NCI-H187 (cell line): ENCODE measurements at regions not wholly inside any gene's neighbourhood (a gene's known extent, or its start where the extent isn't known, plus 50 kb on each side); places are given as distances from the start of the nearest gene placed in this dataset.

ENCODE experiments used
- DNase-seq, 2 experiments: peaks; one replicate each; lab custom pipeline; 2025; lab: John Stamatoyannopoulos, UW

DNA sequence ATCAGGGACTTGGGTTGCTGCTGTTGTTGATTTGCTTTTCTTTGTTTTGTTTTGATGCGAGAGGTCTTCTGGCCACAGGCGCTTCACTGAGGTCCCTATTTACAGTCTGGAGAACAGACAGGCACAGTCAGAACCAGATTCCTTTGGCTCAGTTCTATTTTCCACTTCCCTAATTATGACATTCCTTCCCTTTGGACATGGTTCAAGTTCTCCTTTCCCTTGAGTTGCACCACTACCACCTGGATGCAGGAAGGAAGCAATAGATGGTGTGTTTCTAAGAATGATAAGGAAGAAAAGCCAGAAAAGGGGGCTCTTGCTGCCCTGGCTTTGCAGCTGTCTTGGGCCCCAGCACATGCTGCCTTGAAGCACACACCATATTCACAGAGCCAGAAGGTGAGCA is 160.6 kb downstream of the MAF start:
- DNase-seq = no peak

DNA sequence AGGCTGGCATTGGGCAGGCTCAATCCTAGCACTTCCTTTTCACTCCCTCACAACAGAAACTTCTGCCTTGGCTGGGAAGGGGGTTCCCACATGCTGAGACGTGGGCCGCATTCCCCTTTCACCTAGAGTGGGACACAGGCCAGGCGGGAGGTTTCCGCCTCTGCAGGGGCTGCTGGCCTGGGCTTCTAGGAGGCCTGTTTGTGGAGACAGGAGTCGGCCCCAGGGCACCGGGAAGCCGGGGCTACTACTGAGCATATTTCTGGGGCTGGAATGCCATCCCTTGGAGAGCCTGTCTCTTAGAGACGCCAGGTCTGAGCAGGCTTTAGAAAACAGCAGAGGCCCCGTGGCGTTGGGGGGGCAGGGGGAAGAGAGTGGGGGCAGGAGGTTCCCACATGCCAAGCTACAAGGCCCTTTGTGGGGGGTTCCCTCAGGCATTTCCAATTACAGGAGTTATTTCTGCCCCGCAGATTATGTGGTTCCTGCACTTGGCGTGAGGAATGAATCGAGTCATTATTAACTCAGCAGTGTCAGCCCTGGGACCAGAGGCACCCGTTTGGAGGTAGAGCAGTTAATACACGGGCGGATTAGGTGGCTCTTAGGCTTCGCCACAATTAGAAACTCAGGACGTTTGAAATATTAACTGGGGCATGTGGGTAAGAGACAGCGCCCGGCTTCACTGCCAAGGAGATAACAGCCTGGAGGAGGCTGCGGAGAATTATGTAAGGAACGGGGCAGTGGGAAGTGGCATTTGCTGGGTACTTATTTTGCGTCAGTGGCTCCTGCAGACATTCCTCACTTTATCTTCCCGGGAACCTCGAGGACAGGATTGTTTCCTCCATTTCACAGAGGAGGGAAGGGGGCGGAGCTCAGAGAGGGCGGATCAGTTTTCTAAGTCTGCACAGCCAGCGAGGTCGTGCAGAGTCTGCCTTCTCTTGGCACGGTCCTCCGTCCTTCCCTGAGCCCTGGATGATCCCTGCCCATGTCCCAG is 162.5 kb downstream of the MAF start:
- no peak for DNase-seq

DNA sequence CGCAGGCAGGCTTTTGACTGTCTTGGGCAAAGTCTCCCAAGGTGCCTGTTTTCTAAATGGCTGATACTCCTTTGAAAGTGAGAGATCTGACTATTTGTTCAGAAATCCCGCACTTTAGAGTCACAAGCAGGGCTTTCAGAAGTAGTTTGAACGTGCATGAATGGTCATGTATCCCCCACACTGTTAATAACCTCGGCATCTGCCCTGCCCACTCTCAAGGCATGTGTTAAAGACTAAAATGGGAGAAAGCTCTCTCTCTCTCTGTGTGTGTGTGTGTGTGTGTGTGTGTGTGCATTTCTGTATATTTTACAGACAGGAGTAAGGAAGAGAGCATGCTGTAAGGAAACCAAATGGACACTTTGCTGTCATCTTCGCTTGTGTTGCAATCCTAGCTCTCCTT is 163.7 kb downstream of the MAF start:
- no peak for DNase-seq

DNA sequence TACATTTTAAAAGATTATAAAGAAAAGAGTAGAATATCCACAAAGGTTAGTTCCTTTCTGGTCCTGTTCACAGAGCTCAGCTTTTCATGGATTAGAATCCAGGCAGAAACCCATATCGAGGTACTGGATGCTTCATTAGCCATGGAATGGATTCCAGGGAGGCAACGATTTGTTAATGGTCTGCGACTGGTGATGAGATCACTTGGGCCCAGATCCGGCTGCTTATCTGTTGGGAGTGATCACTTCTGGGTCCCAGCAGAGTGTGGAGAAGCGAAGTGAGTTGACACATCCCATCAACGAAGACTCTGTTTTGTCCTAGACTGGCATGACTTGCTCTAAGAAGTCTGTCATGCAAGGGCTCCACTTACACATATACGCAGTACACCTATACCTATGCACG is 165.8 kb downstream of the MAF start:
- no peak for DNase-seq

DNA sequence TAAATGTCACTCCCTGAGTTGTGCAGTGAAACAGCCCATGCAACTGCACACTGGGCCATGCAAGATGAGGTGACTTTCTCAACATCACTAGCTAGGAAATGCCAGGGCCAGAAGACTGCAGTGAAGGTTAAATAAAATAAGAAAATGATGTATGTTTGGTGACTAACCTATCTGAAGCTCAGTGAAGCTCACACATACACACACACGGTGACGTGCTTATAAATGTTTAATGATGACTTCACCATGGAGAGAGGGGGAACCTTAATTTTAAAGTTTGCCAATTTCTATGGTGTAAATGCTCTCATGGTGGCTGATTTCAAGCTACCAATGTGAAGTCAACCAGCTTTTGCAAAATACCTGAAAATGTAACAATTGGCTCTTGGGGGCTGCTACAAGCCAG is 166.4 kb downstream of the MAF start:
- no peak for DNase-seq

DNA sequence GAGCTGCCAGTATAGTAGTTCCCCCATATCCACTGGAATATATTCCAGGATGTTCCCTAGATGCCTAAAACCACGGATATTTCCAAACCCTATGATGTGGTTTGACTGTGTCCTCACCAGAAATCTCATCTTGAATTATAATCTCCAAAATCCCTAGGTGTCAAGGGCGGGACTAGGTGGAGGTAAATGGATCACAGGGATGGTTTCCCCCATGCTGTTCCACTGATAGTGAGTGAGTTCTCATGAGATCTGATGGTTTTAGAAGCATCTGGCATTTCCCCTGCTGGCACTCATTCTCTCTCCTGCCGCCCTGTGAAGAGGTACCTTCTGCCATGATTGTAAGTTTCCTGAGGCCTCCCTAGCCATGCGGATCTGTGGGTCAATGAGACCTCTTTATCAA is 168.6 kb downstream of the MAF start:
- DNase-seq = no peak

DNA sequence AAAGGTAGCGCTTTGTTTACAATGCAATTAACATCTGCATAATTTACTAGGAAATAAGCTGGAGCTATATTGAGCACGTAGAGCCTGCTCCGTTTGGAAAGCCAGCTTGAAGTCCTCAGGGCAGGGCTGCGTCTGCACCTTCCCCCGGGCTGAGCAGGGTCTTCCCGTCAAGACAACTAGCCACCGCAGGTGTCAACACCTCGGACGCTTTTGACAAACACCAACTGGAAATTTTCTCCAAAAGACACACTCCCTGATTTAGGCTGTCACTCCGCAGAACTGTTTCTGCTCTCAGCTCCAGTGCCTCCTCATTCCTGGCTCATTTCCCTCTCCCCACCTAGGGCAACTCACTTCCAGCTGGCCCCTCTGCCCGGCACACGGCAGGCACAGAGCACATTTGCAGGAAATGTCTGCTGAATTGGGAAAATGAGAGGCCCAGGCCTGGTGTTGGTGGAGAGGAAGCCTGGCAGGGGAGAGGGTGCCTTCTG is 170.3 kb downstream of the MAF start:
- no peak for DNase-seq

DNA sequence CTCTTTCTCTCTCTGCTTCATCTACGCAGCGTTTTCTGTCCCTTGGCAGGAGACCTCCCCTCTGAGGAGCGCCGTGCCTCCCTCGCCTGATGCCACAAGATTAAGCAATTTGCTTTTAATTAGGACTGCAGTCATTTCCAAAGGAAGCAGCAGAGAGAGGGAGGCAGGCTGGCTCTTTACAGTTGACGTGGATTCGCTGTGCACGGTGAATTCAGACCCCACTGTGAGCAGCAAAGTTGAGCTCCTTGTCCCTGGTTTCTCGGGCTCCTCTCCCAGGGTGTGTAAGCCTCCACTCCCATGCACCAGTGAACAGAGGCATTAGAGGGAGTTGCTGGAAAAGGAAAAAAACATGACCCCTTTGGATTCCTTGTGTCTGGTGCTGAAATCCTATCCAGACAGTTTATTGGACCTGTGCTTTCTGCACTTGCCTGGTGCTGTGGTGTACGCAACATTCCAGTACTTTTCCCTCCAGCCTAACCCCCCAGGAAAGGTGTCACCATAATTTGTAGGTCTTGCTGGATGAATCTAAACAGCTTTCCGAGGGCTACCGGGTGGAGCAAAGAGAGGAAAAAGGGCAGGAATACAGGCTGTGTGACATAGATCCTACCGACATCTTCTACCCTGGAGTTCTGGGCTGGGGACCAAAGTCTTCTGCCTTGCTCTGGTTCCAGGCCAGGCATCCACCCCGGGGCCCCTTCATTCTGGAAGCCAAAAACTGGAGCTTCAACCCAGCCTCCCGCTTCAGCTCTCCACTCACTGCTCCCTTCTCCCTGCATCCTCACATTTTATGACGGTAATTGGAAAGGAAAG is 171.0 kb downstream of the MAF start:
- no peak for DNase-seq

DNA sequence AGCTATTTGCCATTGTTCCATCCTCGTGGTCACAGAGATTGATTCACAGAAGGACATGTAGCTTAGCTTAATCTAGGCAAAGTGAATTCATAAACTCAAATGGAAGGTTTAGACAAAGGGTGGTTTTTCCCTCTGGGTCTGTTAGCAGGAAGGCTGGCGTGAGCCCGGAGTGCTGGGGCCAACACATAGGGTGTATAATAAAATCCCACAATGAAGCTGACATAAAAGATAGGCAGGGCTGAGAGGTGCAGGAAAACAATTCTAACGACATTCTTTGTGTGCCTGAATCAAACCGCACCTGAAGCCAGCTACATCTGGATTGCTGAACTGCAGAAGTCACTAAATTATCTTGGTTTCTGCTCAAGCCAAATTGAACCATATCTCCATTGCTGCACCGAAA is 173.9 kb downstream of the MAF start:
- no peak for DNase-seq

DNA sequence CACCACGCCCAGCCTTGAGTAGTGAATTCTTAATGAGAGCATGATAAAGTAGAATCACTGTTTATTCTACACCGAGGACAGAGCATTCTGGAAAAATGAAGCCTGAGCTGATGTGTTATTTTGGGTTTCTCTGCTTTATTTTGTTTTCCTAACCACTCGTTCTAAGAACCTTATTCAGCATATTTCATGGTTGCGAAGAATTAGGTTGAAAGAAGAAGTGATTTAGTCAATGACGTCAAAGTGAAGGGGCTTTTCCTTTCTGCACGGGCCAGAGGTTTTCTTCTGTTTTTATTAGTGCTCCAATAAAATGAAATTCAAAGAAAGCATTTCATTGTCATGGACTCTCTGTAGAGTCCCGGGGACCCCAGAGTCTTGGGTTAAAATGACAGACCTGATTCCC is 178.5 kb downstream of the MAF start:
- no peak for DNase-seq

DNA sequence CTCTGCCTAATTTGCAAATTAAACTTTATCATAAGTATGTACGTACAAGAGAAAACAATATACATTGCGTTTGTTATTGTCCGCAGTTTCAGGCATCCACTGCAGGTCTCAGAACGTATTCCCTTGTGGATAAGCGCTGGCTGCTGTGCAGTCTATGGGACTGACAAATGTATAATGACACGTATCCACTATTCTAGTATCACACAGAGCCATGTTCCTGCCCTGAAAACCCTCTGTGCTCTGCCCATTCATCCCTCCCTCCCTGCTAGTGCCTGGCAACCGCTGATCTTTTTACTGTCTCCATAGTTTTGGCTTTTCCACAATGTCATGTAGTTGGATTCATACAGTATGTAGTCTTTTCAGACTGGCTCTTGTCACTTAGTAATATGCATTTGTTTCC is 179.4 kb downstream of the MAF start:
- no peak for DNase-seq

DNA sequence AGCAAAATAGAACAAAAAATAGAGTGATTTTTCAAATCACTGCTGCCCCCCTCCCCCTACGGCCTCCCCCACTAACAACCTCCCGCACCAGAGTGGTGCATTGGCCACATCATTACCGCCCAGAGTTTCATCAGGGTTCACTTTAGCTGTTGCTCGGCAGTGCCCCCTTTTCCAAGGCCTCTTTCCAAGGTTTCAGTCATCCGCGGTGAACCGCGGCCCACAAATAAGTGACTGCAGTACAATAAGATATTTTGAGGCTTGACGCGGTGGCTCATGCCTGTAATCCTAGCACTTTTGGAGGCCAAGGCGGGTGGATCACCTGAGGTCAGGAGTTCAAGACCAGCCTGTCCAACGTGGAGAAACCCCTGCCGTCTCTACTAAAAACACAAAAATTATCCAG is 180.0 kb downstream of the MAF start:
- DNase-seq = no peak

DNA sequence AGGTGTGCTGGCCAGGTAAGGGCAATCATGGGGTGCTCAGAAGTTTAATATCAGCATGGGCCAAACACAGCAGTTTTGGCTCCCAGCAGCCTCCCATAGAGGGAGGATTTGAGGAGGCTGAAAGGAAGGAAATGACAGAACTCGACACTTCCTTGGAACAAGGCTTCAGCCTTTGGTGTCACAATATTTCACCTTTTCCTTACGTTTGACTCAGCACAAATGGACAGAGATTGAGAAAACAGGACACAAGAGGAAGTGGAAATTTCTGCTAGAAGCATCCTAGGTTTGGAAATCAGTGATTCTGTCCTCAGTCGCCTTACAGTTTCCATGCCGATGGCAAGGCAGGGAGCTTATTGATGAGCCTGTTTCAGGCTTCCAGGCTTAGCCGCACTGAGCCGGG is 181.4 kb downstream of the MAF start:
- no peak for DNase-seq

DNA sequence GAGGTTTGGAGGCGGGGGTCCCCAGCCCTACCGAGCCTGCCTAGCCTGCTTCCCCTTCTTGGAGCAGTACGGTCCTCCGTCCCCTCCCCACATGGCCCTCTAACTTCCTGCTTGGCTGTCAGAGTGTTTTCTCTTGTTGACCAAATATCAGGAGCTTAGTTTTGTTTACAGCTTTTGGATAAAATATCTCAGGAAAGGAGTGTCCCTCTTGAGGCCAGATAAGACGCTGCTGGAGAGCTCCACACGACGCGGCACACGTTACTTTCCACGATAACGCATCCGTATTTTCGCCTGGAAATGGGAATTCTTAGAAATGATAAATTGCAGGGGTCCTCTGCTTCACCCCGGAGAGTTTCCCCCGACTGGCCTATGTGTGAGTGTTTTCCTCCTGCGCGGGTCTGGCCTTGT is 182.9 kb downstream of the MAF start:
- DNase-seq = no peak

DNA sequence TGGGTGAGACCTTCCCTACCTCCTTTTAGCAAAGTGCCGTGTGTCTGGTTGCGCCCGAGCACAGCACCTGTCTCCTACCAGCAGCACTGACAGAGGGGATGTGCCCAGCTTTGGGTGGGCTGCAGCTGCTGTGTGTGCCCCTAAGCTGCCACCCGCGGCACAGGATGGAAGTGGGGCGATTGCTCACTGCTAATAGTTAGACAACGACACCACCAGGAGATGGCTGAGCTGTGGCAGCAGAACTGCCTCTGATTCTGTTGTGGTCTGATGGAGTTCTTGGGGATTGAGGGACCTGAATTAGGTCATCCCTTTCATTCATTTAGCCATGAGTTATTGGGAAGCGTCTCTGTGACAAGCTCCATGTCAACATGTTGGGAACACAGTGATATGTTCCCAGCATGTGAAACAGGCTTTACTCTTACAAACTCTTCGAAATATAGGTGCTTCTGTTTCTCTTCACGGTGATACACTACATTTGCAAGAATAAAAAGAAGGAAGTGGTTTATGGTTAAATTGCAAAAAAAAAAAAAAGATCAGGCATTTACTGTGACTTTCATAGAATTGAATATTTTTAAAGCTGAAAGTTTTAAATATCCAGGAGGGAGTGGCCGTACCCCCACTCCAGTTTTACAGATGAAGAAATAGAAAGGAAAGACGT is 184.4 kb downstream of the MAF start:
- no peak for DNase-seq

DNA sequence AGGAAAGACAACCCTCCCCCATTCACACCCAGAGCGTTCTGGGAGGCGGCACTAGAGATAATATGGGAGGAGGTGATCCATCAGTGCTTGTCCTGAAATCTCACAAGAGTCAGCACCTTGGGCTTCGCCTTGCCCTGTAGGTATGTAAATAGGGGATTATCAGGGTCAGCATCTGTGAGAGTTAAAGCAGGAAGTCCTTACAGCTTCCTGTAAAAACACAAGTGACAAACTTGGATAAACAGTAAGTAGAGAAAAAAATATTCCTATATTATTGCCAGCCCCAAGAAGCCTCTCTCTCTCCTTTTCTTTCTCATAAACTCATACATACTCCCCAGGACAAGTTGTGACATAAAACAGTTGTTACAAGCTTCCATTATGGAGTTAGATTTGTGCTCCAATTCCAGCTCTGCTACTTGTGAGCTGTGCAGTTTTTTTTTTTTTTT is 187.7 kb downstream of the MAF start:
- no peak for DNase-seq

DNA sequence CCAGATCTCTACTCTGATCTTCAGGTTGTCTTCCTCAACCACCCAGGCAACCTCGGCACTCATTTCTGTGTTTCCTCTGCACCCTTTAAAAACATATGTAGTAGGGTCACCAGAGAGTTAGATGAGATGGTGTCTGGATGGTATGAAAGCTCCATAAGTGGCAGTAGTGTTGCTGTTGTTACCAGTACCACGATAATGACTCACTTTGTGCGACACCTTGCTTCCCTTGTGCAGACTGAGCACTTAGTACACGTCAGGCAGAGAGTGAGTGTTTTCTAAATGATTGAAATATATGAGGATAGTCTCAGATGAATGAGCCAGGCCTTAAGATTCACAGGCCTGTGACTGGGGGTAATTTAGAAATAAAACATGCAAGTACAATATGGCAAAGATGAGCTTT is 188.7 kb downstream of the MAF start:
- no peak for DNase-seq

DNA sequence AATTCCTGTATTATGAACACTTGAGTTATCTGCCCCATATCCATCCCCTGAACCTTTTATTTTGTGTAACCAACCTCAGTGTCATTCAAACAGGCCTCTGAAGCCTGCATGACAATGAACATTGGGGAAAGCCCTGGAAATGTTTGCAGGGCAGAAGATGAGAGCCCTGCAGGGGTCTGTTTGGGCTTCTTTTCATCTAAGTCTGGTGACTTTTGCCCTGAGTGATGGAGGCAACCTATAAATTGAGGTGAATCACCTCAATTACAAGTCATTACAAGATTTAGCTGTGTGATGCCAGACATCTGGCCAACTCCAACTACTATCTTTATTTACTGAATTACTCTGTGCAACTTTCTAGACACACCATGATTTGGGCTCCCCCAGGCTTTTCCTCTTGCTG is 189.2 kb downstream of the MAF start:
- no peak for DNase-seq

DNA sequence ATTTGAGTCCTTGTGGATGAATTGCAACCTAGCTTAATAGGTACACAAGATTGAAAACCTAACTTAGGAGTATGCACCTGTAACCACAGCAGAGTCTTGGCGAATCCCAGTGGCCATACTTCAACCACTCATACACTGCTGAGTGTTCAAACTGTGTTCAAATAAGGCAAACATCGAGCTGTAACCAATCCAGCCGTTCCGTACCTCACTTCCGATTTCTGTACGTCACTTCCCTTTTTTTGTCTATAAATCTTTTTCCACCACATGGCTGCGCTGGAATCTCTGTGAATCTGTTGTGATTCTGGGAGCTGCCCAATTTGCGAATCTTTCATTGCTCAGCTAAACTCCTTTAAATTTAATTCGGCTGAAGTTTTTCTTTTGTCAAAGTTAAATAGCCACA is 190.6 kb downstream of the MAF start:
- no peak for DNase-seq

DNA sequence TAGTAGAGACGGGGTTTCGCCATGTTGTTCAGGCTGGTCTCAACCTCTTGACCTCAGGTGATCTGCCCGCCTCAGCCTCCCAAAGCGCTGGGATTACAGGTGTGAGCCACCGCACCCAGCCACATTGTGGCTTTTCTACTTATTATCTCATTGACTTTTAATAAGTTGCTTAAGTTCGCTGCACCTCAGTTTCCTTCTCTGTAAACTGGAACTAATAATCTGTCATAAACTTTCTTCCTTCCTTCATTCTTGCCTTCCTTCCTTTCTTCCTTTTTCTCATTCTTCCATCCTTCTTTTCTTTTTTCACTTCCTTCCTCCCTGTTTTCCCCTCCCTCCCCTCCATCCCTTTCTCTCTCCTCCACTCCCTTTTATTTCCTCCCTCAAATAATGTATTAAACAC is 192.2 kb downstream of the MAF start:
- DNase-seq = no peak

DNA sequence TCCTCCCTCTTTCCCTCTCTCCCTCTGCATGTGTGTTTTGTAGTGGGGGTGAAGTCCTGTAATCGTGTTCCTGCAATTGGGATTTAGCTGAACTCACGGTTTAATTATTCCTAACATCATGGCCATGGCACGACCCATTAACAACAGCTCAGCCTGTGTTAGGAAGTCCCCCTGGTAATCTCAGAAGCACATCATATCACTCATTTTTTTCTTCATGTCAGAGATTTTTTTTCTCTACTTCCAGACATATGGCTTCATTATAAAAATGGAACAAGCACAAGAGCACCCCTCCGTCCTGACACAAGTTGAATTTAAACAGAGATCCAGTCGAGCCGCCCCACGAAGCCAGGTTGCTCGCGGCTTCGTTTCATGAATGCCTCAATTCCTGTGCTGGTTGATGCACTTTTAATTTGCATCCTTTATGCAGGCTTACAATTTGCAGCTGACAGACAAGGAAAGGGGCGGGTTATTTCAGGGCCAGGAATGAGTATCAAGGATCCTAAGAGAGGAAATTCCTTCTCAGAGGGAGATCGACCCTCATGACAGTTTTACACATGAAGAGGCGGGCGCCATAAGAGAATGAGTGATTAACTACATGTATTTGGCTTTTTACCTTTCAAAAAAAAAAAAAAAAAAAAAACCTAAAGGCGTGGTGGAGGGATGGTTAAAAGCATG is 192.9 kb downstream of the MAF start:
- DNase-seq = no peak

DNA sequence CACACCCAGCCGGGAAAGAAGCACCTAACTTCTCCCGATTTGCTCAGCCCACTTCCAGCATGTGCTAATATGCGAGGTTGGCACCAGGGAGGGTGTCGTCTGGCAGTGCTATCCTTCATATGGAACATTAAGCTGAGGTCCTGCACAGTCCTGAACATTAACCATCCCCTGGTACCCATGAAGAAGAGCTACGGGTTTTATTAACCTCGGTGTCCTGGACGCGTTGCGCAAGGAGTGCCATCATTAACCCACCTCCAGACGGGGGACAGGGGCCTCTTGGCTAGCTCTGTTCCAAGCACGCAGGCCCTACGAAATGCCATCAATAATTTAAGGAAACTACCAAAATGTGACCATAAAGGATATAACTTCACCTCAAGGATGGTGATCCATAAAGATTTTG is 193.5 kb downstream of the MAF start:
- no peak for DNase-seq
